GM18505 (cell line): ENCODE measurements at regions not wholly inside any gene's neighbourhood (a gene's known extent, or its start where the extent isn't known, plus 50 kb on each side); places are given as distances from the start of the nearest gene placed in this dataset.
"Not testable (repeated sequence)": the region's sequence is repeated elsewhere in the genome, so short reads cannot be mapped to it uniquely, and the experiment has no call there.

Source experiments
- ATAC-seq: cut with Tn5 transposase; IDR thresholded peaks from one replicate; pipeline ENCODE4 v1.9.1; 2021; ENCODE audit not compliant: unreplicated experiment
- POLR2A ChIP-seq: IDR thresholded peaks from 4 replicates; pipeline ENCODE4 v1.6.1; 2011; ENCODE audit warnings: borderline replicate concordance; ENCODE audit not compliant: insufficient read depth, insufficient read length; ENCODE audit errors: extremely low read depth

- ATAC-seq = no peak
- no peak for TF ChIP-seq POLR2A
Observed at GRCh38 chr3:181530584-181530983, 181.1 kb upstream of the SOX2 start.

- ATAC-seq = no peak
- TF ChIP-seq POLR2A = no peak
Observed at GRCh38 chr3:181521831-181522230, 189.9 kb upstream of the SOX2 start.

- TF ChIP-seq POLR2A = no peak
- ATAC-seq = no peak
Observed at GRCh38 chr3:181518222-181518621, 193.5 kb upstream of the SOX2 start.

- TF ChIP-seq POLR2A = no peak
- ATAC-seq = no peak
Observed at GRCh38 chr3:181512787-181513186, 198.9 kb upstream of the SOX2 start.

- no peak for TF ChIP-seq POLR2A
- no peak for ATAC-seq
Observed at GRCh38 chr3:181510500-181510899, 201.2 kb upstream of the SOX2 start.

GRCh38 chr3:181497358-181497757 lies 214.4 kb upstream of the SOX2 start:
- no peak for TF ChIP-seq POLR2A
- ATAC-seq = no peak

- no peak for ATAC-seq
- no peak for TF ChIP-seq POLR2A
Observed at GRCh38 chr3:181493423-181493822, 218.3 kb upstream of the SOX2 start.

GRCh38 chr3:181488536-181488935 lies 223.2 kb upstream of the SOX2 start:
- ATAC-seq = no peak
- TF ChIP-seq POLR2A = no peak

GRCh38 chr3:181487236-181487978 lies 224.3 kb upstream of the SOX2 start:
- no peak for ATAC-seq
- TF ChIP-seq POLR2A = no peak

- no peak for ATAC-seq
- TF ChIP-seq POLR2A = no peak
Observed at GRCh38 chr3:181486141-181486885, 225.4 kb upstream of the SOX2 start.

- no peak for TF ChIP-seq POLR2A
- no peak for ATAC-seq
Observed at GRCh38 chr3:181484026-181484425, 227.7 kb upstream of the SOX2 start.

GRCh38 chr3:181475146-181475545 lies 236.6 kb upstream of the SOX2 start:
- ATAC-seq = not testable (repeated sequence)

GRCh38 chr3:181470349-181470748 lies 241.4 kb upstream of the SOX2 start:
- TF ChIP-seq POLR2A = no peak

GRCh38 chr3:181464033-181464694 lies 247.6 kb upstream of the SOX2 start:
- no peak for ATAC-seq
- TF ChIP-seq POLR2A = no peak

More at GRCh38 chr3:181470349-181470748, 241.4 kb upstream of the SOX2 start:
- ATAC-seq = no peak
